ENCODE measurements at regions not wholly inside any gene's neighbourhood (a gene's known extent, or its start where the extent isn't known, plus 50 kb on each side); places are given as distances from the start of the nearest gene placed in this dataset.

DNA sequence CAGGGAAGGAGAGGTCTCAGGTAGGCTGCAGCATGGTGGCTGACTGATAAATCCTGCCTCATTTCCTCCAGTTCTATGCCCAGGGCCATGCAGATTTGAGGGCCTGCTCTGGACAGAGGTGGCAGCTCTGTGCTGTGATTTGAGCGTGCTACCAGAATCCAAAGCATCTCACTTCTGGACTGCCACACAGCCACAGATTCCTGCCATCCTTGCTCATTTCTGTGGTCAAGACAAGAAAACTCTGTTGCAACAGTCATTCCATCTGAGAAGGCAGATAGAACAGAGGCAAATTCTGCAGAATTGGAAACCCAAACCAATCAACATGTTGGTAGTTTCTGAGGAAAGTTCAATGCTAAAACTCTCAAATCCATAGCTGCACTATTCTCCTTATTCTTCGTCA lies 102.8 kb upstream of the GALNT2 start (continued):
- TF ChIP-seq, protein P1, sequence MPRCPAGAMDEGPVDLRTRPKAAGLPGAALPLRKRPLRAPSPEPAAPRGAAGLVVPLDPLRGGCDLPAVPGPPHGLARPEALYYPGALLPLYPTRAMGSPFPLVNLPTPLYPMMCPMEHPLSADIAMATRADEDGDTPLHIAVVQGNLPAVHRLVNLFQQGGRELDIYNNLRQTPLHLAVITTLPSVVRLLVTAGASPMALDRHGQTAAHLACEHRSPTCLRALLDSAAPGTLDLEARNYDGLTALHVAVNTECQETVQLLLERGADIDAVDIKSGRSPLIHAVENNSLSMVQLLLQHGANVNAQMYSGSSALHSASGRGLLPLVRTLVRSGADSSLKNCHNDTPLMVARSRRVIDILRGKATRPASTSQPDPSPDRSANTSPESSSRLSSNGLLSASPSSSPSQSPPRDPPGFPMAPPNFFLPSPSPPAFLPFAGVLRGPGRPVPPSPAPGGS (IDR thresholded peaks at IDR 0.05) = no peak
- TF ChIP-seq, protein P2, sequence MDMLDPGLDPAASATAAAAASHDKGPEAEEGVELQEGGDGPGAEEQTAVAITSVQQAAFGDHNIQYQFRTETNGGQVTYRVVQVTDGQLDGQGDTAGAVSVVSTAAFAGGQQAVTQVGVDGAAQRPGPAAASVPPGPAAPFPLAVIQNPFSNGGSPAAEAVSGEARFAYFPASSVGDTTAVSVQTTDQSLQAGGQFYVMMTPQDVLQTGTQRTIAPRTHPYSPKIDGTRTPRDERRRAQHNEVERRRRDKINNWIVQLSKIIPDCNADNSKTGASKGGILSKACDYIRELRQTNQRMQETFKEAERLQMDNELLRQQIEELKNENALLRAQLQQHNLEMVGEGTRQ (IDR thresholded peaks at IDR 0.05) = no peak

DNA sequence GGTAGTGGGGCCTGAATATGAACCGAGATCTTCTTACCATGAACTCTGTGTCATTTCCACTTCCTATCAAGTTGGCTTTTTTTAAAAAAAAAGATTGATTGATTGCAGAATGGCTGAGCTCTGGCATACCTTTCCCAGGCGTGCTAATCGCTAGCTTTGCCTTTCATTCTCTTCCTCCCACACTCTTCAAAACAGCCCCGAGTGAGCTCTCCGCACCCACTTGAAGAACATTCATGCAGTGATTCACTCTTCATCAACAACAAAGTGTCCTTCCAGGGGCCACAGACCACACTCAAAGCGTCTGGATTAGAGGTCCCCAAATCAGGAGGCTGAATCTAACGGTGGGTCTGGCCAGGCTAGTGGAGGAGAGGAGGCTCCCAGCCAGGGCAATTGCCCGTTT lies 96.3 kb upstream of the GALNT2 start:
- no peak overlapping the region for H3K27ac ChIP-seq
- no peak overlapping the region for H3K4me2 ChIP-seq
- H3K4me3 ChIP-seq = no peak overlapping the region
- ATAC-seq (no peak; a peak in 1 of 6 replicates), DNase-seq (ENCODE audit: low read depth in 1 of 2, low spot score in 1 of 2) (no peak), FAIRE-seq (no peak)
- 57% methylated on average over 8 of the region's 8 CpGs for WGBS (ENCODE audit: missing lambda C conversion rate)
- TF ChIP-seq FOSL2 (IDR thresholded peaks at IDR 0.05) (no peak), FOSL2 (CRISPR knock-in tag; IDR thresholded peaks at IDR 0.05) (no peak)
- no peaks in the 10 kb centered on the region for H3K4me1 ChIP-seq
- ChIA-PET CTCF (interaction anchor here (0.6 kb wide), 1 partner anchor 8 kb away, joined by 3 read pairs; no protein-coding TSS in a partner anchor), POLR2A (no interaction called here)
- H3K9me3 ChIP-seq = peaks cover 22% of the 10 kb centered on the region; the same call in 2 of the 3 replicates

DNA sequence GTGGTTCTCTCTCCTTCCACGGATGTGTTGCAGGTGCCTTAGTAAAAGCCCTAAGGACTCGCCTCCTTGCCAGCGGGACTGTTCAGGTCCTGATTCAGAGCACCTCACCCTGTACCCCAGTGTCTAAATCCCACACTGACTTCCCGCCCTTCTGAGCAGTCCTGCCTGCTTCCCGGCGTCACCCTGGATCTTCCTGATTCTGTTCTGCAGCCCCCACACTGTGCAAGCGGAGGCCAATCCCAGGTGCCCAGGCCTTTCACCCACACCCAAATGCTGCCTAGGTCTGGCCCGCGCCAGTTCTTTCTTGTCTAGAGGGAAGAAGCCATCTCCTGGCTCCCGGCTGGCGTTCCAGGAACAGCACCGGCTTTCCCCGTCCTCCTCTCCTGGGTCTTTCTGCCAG lies 95.9 kb upstream of the GALNT2 start:
- peaks cover 26% of the 10 kb centered on the region; the same call in 2 of the 3 replicates for H3K9me3 ChIP-seq
- DNase-seq (ENCODE audit: low read depth in 1 of 2, low spot score in 1 of 2) = no peak
- no peak overlapping the region for H3K4me3 ChIP-seq
- ChIA-PET CTCF (interaction anchor here (0.6 kb wide), 1 partner anchor 9 kb away, joined by 3 read pairs; no protein-coding TSS in a partner anchor), POLR2A (no interaction called here)
- no peak; a peak in 1 of 6 replicates for ATAC-seq
- H3K4me2 ChIP-seq = no peak overlapping the region
- H3K27ac ChIP-seq = no peak overlapping the region
- TF ChIP-seq ZFP36 (IDR thresholded peaks at IDR 0.05; ENCODE audit: borderline replicate concordance, partially characterized antibody) = no peak
- TF ChIP-seq, protein P1 (IDR thresholded peaks at IDR 0.05) = no peak
- TF ChIP-seq RCOR1 (IDR thresholded peaks at IDR 0.05; ENCODE audit: low read depth, low read length) = no peak
- TF ChIP-seq KDM5A (IDR thresholded peaks at IDR 0.05) = no peak
- no peak for TF ChIP-seq ZNF302 (CRISPR knock-in tag; IDR thresholded peaks at IDR 0.05)
- TF ChIP-seq CBX8 (IDR thresholded peaks at IDR 0.05) = no peak
- no peak for TF ChIP-seq PHF8 (IDR thresholded peaks at IDR 0.05; ENCODE audit: borderline replicate concordance, low read depth)
- TF ChIP-seq NR3C1 (IDR thresholded peaks at IDR 0.05) = no peak
- TF ChIP-seq, protein P3, sequence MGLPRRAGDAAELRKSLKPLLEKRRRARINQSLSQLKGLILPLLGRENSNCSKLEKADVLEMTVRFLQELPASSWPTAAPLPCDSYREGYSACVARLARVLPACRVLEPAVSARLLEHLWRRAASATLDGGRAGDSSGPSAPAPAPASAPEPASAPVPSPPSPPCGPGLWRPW (IDR thresholded peaks at IDR 0.05) = no peak
- no peak for TF ChIP-seq JUNB (IDR thresholded peaks at IDR 0.05)
- no peak for TF ChIP-seq EP300 (IDR thresholded peaks at IDR 0.05)
- TF ChIP-seq, protein P4, sequence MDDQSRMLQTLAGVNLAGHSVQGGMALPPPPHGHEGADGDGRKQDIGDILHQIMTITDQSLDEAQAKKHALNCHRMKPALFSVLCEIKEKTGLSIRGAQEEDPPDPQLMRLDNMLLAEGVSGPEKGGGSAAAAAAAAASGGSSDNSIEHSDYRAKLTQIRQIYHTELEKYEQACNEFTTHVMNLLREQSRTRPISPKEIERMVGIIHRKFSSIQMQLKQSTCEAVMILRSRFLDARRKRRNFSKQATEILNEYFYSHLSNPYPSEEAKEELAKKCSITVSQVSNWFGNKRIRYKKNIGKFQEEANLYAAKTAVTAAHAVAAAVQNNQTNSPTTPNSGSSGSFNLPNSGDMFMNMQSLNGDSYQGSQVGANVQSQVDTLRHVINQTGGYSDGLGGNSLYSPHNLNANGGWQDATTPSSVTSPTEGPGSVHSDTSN (IDR thresholded peaks at IDR 0.05) = no peak
- TF ChIP-seq HOXA7 (CRISPR knock-in tag; IDR thresholded peaks at IDR 0.05) = no peak
- no peak for TF ChIP-seq FOSL2 (IDR thresholded peaks at IDR 0.05)
- no peak for TF ChIP-seq FOSL2 (CRISPR knock-in tag; IDR thresholded peaks at IDR 0.05)
- no peak for TF ChIP-seq ZC3H11A (IDR thresholded peaks at IDR 0.05)
- TF ChIP-seq RAD21 (conservative IDR thresholded peaks at IDR 0.05 in 1 of 2, IDR thresholded peaks at IDR 0.05 in 1 of 2) = no peak
- no peak for FAIRE-seq
- 77% methylated on average over 13 of the region's 13 CpGs for WGBS (ENCODE audit: missing lambda C conversion rate)
- no peaks in the 10 kb centered on the region for H3K4me1 ChIP-seq
